Spleen (tissue), 7 donors: ENCODE measurements at regions not wholly inside any gene's neighbourhood (a gene's known extent, or its start where the extent isn't known, plus 50 kb on each side); places are given as distances from the start of the nearest gene placed in this dataset.

Experiments used
- CTCF ChIP-seq, 11 experiments: fragments of 200-600 bp in 7 of 11; fragments of 450-650 bp in 4 of 11; sonication (generic) in 4 of 11; IDR thresholded peaks in 8 of 11; conservative IDR thresholded peaks in 3 of 11; 1 replicate in 7 of 11; 2 replicates in 4 of 11; pipeline versions ENCODE4 v1.4.0 to v1.8.0; 2016 to 2021; ENCODE audit warnings: antibody characterized with exemption in 11 of 11, inconsistent platforms in 4 of 11, mild to moderate bottlenecking in 1 of 11
- POLR2A ChIP-seq, 3 donors: fragments of 450-650 bp; IDR thresholded peaks; one replicate each; pipeline ENCODE4 v1.5.1; 2017; ENCODE audit warnings: antibody characterized with exemption in 3 of 3, mild to moderate bottlenecking in 1 of 3
- POLR2AphosphoS5 ChIP-seq, 3 donors: sonication (generic); formaldehyde crosslinking; IDR thresholded peaks; one replicate each; pipeline ENCODE4 v1.5.1; 2017; ENCODE audit warnings: antibody characterized with exemption in 3 of 3
- donor health status: DM: no; HTN: no; CAD: no; lungs with moderate emphysema.
- donor health status: DM: no; HTN: no; CAD: no.
- donor health status: DM: no; HTN: no; CAD: no.

GRCh38 chr1:91578320-91579109, 77.9 kb downstream of the CDC7 start:
- TF ChIP-seq CTCF (IDR thresholded peaks at IDR 0.05 in 8 of 11, conservative IDR thresholded peaks at IDR 0.05 in 3 of 11) (no peak), POLR2A (IDR thresholded peaks at IDR 0.05) (no peak), POLR2AphosphoS5 (IDR thresholded peaks at IDR 0.05) (no peak)
